ENCODE measurements at regions not wholly inside any gene's neighbourhood (a gene's known extent, or its start where the extent isn't known, plus 50 kb on each side); places are given as distances from the start of the nearest gene placed in this dataset.

DNA sequence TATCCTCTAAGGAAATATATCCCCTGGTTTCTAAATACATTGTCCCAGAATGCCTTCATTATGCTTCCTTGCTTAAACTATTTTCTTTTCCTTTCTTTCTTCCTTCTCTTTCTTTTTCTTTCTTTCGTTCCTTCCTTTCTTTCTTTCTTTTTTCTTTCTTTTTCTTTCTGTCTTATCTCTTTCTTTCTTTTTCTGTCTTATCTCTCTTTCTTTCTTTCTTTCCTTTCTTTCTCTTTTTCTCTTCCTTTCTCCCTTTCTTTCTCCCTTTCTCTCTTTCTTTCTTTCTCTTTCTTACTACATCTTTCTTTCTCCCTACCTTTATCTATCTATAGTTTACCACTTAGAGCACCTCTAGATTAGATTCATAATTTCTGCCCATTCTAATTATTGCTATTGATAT, 552.1 kb downstream of the PYDC2 start:
- TF ChIP-seq SPI1 (IDR thresholded peaks at IDR 0.05; ENCODE audit: borderline replicate concordance, low read depth) (no peak), GABPA (IDR thresholded peaks at IDR 0.05; ENCODE audit: low read depth) (no peak), POLR2AphosphoS5 (IDR thresholded peaks at IDR 0.05; ENCODE audit: low read depth) (no peak)
- TF ChIP-seq, protein P1, sequence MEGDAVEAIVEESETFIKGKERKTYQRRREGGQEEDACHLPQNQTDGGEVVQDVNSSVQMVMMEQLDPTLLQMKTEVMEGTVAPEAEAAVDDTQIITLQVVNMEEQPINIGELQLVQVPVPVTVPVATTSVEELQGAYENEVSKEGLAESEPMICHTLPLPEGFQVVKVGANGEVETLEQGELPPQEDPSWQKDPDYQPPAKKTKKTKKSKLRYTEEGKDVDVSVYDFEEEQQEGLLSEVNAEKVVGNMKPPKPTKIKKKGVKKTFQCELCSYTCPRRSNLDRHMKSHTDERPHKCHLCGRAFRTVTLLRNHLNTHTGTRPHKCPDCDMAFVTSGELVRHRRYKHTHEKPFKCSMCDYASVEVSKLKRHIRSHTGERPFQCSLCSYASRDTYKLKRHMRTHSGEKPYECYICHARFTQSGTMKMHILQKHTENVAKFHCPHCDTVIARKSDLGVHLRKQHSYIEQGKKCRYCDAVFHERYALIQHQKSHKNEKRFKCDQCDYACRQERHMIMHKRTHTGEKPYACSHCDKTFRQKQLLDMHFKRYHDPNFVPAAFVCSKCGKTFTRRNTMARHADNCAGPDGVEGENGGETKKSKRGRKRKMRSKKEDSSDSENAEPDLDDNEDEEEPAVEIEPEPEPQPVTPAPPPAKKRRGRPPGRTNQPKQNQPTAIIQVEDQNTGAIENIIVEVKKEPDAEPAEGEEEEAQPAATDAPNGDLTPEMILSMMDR (IDR thresholded peaks at IDR 0.05; ENCODE audit: insufficient read depth, low read length), result no peak
- TF ChIP-seq, protein P2, sequence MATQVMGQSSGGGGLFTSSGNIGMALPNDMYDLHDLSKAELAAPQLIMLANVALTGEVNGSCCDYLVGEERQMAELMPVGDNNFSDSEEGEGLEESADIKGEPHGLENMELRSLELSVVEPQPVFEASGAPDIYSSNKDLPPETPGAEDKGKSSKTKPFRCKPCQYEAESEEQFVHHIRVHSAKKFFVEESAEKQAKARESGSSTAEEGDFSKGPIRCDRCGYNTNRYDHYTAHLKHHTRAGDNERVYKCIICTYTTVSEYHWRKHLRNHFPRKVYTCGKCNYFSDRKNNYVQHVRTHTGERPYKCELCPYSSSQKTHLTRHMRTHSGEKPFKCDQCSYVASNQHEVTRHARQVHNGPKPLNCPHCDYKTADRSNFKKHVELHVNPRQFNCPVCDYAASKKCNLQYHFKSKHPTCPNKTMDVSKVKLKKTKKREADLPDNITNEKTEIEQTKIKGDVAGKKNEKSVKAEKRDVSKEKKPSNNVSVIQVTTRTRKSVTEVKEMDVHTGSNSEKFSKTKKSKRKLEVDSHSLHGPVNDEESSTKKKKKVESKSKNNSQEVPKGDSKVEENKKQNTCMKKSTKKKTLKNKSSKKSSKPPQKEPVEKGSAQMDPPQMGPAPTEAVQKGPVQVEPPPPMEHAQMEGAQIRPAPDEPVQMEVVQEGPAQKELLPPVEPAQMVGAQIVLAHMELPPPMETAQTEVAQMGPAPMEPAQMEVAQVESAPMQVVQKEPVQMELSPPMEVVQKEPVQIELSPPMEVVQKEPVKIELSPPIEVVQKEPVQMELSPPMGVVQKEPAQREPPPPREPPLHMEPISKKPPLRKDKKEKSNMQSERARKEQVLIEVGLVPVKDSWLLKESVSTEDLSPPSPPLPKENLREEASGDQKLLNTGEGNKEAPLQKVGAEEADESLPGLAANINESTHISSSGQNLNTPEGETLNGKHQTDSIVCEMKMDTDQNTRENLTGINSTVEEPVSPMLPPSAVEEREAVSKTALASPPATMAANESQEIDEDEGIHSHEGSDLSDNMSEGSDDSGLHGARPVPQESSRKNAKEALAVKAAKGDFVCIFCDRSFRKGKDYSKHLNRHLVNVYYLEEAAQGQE (IDR thresholded peaks at IDR 0.05; ENCODE audit: insufficient replicate concordance, low read depth), result no peak
- no peaks in the 10 kb centered on the region for H3K27me3 ChIP-seq (ENCODE audit: insufficient read depth, poor library complexity, severe bottlenecking)
- no peak for DNase-seq (ENCODE audit: low read depth in 1 of 2, low spot score in 1 of 2)
- no peak overlapping the region for H3K4me3 ChIP-seq (replicated peaks; ENCODE audit: insufficient read depth, low read length)
- H3K27ac ChIP-seq (replicated peaks), result no peak overlapping the region

DNA sequence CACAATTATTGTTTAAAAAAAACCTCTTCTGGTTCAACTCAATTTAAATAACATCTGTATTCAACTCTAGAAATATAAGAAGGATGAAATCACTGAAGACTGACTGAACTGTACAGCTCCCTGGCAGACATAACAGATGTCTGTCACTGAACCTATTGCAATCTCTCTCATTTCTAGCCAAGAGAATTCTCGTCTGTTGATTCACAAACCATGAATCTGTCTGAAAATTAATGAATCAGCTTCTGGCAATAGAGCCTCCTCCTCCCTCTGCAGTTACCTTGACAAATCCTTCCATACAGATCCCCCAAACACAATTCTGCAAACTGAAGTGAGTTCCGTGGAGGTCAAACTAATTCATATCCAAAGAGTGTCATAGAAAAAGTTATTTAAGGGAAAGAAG, 561.4 kb downstream of the PYDC2 start:
- Histone ChIP-seq H3K27me3 (ENCODE audit: insufficient read depth, poor library complexity, severe bottlenecking) (no peaks in the 10 kb centered on the region), H3K27ac (replicated peaks) (no peak overlapping the region), H3K4me3 (replicated peaks; ENCODE audit: insufficient read depth, low read length) (no peak overlapping the region)
- DNase-seq (ENCODE audit: low read depth in 1 of 2, low spot score in 1 of 2), result no peak
- TF ChIP-seq, protein P1 (IDR thresholded peaks at IDR 0.05; ENCODE audit: insufficient read depth, low read length), result no peak
- no peak for TF ChIP-seq POLR2AphosphoS5 (IDR thresholded peaks at IDR 0.05; ENCODE audit: low read depth)
- TF ChIP-seq SPI1 (IDR thresholded peaks at IDR 0.05; ENCODE audit: borderline replicate concordance, low read depth), result no peak
- TF ChIP-seq, protein P2 (IDR thresholded peaks at IDR 0.05; ENCODE audit: insufficient replicate concordance, low read depth), result no peak
- TF ChIP-seq GABPA (IDR thresholded peaks at IDR 0.05; ENCODE audit: low read depth), result no peak

DNA sequence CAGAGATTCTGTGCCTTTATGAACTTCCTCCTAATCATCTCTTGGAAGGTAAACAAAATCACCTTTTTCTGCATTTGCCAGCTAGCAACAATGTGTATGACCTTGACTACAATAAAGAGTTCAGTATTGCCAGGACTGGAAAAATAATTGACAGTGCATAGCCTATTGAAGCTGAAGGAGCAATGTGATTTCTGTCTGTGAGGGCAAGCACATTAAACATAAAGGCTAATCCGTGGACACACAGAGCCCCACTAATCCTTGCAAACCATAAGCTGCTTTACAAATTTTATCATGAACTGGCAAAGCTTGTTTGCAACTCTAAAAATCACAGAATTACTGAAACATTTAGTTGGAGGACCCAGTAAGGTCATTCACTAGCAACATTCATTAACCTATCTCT, 563.8 kb downstream of the PYDC2 start:
- no peaks in the 10 kb centered on the region for H3K27me3 ChIP-seq (ENCODE audit: insufficient read depth, poor library complexity, severe bottlenecking)
- no peak overlapping the region for H3K27ac ChIP-seq (replicated peaks)
- no peak overlapping the region for H3K4me3 ChIP-seq (replicated peaks; ENCODE audit: insufficient read depth, low read length)
- DNase-seq (ENCODE audit: low read depth in 1 of 2, low spot score in 1 of 2), result no peak
- TF ChIP-seq, protein P1 (IDR thresholded peaks at IDR 0.05; ENCODE audit: insufficient read depth, low read length), result no peak
- TF ChIP-seq, protein P2 (IDR thresholded peaks at IDR 0.05; ENCODE audit: insufficient replicate concordance, low read depth), result no peak
- TF ChIP-seq SPI1 (IDR thresholded peaks at IDR 0.05; ENCODE audit: borderline replicate concordance, low read depth) (no peak), POLR2AphosphoS5 (IDR thresholded peaks at IDR 0.05; ENCODE audit: low read depth) (no peak), GABPA (IDR thresholded peaks at IDR 0.05; ENCODE audit: low read depth) (no peak)
